Cardiac septum (tissue), 1 donor: ENCODE measurements at regions not wholly inside any gene's neighbourhood (a gene's known extent, or its start where the extent isn't known, plus 50 kb on each side); places are given as distances from the start of the nearest gene placed in this dataset.
"Not testable (repeated sequence)": the region's sequence is repeated elsewhere in the genome, so short reads cannot be mapped to it uniquely, and the experiment has no call there.

Experiments
- DNase-seq: peaks from one replicate; pipeline ENCODE4 v3.0.0-alpha.2; 2020; ENCODE audit warnings: low spot score
- intact Hi-C: fragments of 100-400 bp; cut with DNase I; formaldehyde crosslinking; loops from one replicate; pipeline ENCODE4 v1.14.0; 2022
- donor health status: DM: no; HTN: no; CAD: no.

- DNase-seq: no peak
- intact Hi-C loops: no loop called here
These were observed 53.5 kb downstream of the FSCB start for GRCh38 chr14:44453433-44454171.

- DNase-seq, intact Hi-C loops: not testable (repeated sequence)
These were observed 56.9 kb downstream of the FSCB start for GRCh38 chr14:44450232-44450631.

- DNase-seq: no peak
- intact Hi-C loops: no loop called here
These were observed 57.4 kb downstream of the FSCB start for GRCh38 chr14:44449680-44450079.

GRCh38 chr14:44448951-44449358 lies 58.1 kb downstream of the FSCB start:
- DNase-seq: no peak
- intact Hi-C loops: no loop called here

GRCh38 chr14:44446965-44447364 lies 60.1 kb downstream of the FSCB start:
- no peak for DNase-seq
- intact Hi-C loops: no loop called here

GRCh38 chr14:44444454-44444853 lies 62.6 kb downstream of the FSCB start:
- no peak for DNase-seq
- intact Hi-C loops: no loop called here

- no peak for DNase-seq
- intact Hi-C loops: no loop called here
These were observed 68.1 kb downstream of the FSCB start for GRCh38 chr14:44438936-44439335.

GRCh38 chr14:44438221-44438620 lies 68.9 kb downstream of the FSCB start:
- DNase-seq: no peak
- intact Hi-C loops: no loop called here

- no peak for DNase-seq
- intact Hi-C loops: no loop called here
These were observed 70.6 kb downstream of the FSCB start for GRCh38 chr14:44436458-44436857.

- DNase-seq: no peak
- intact Hi-C loops: no loop called here
These were observed 78.7 kb downstream of the FSCB start for GRCh38 chr14:44428231-44428945.

- intact Hi-C loops: no loop called here
- DNase-seq: no peak
These were observed 84.4 kb downstream of the FSCB start for GRCh38 chr14:44422699-44423098.

GRCh38 chr14:44420226-44420625 lies 86.9 kb downstream of the FSCB start:
- DNase-seq: no peak
- intact Hi-C loops: no loop called here

GRCh38 chr14:44418856-44419255 lies 88.2 kb downstream of the FSCB start:
- intact Hi-C loops: no loop called here
- no peak for DNase-seq

GRCh38 chr14:44417809-44418208 lies 89.3 kb downstream of the FSCB start:
- DNase-seq: no peak
- intact Hi-C loops: no loop called here

GRCh38 chr14:44414646-44415045 lies 92.4 kb downstream of the FSCB start:
- intact Hi-C loops: no loop called here
- DNase-seq: no peak

- DNase-seq: no peak
- intact Hi-C loops: no loop called here
These were observed 94.1 kb downstream of the FSCB start for GRCh38 chr14:44412858-44413569.

- intact Hi-C loops: no loop called here
These were observed 102.0 kb downstream of the FSCB start for GRCh38 chr14:44405011-44405486.

GRCh38 chr14:44404599-44404998 lies 102.5 kb downstream of the FSCB start:
- intact Hi-C loops: no loop called here
- no peak for DNase-seq

More at GRCh38 chr14:44405011-44405486, 102.0 kb downstream of the FSCB start:
- no peak for DNase-seq

GRCh38 chr14:44404036-44404435 lies 103.0 kb downstream of the FSCB start:
- intact Hi-C loops: no loop called here
- DNase-seq: no peak

GRCh38 chr14:44403193-44403592 lies 103.9 kb downstream of the FSCB start:
- no peak for DNase-seq
- intact Hi-C loops: no loop called here
